Karpas-422 (cell line): ENCODE measurements at regions not wholly inside any gene's neighbourhood (a gene's known extent, or its start where the extent isn't known, plus 50 kb on each side); places are given as distances from the start of the nearest gene placed in this dataset.

ENCODE experiments used
- DNase-seq: peaks from one replicate; pipeline ENCODE4 v3.0.0-alpha.2; 2015
- H2AFZ ChIP-seq: fragments of 200-600 bp; sonication (generic); 2 replicates; pipeline ENCODE4 v1.6.1; 2014; ENCODE audit warnings: antibody characterized with exemption, low read length, mixed read lengths
- H3K27ac ChIP-seq: fragments of 200-600 bp; sonication (generic); 2 replicates; pipeline ENCODE4 v1.5.1; 2014; ENCODE audit warnings: mild to moderate bottlenecking, low read length, moderate library complexity
- H3K27me3 ChIP-seq: fragments of 200-600 bp; sonication (generic); 2 replicates; pipeline ENCODE4 v1.6.1; 2014; ENCODE audit warnings: low read length, mixed read lengths
- H3K36me3 ChIP-seq: fragments of 200-600 bp; sonication (generic); 2 replicates; pipeline ENCODE4 v1.6.1; 2014; ENCODE audit warnings: low read length, mixed read lengths; ENCODE audit not compliant: insufficient read depth
- H3K4me1 ChIP-seq: fragments of 200-600 bp; sonication (generic); 2 replicates; pipeline ENCODE4 v1.6.1; 2014; ENCODE audit warnings: mild to moderate bottlenecking, low read length, mixed read lengths
- H3K4me2 ChIP-seq: fragments of 200-600 bp; sonication (generic); 2 replicates; pipeline ENCODE4 v1.6.1; 2014; ENCODE audit warnings: low read length, low read depth, mild to moderate bottlenecking; ENCODE audit not compliant: poor library complexity, severe bottlenecking
- H3K4me3 ChIP-seq: fragments of 200-600 bp; sonication (generic); 2 replicates; pipeline ENCODE4 v1.5.1; 2014; ENCODE audit warnings: mild to moderate bottlenecking, antibody characterized with exemption, low read length, mixed read lengths
- H3K79me2 ChIP-seq: fragments of 200-600 bp; sonication (generic); 2 replicates; pipeline ENCODE4 v1.6.1; 2014; ENCODE audit warnings: mild to moderate bottlenecking, low read length, mixed read lengths
- H3K9ac ChIP-seq: fragments of 200-600 bp; sonication (generic); 2 replicates; pipeline ENCODE4 v1.6.0; 2014; ENCODE audit warnings: low read length
- H3K9me2 ChIP-seq: fragments of 200-600 bp; sonication (generic), shearing (Covaris generic); replicated peaks from 2 replicates; pipeline ENCODE4 v1.6.0; 2014; ENCODE audit warnings: mild to moderate bottlenecking, low read length, moderate library complexity; ENCODE audit not compliant: insufficient read depth
- H3K9me3 ChIP-seq: fragments of 300-700, 200-600 bp; sonication (generic); 2 replicates; pipeline ENCODE4 v1.6.1; 2014; ENCODE audit warnings: low read length, mixed read lengths
- H4K20me1 ChIP-seq: fragments of 200-600 bp; sonication (generic); 2 replicates; pipeline ENCODE4 v1.6.1; 2014; ENCODE audit warnings: mild to moderate bottlenecking, antibody characterized with exemption, low read length, low read depth; ENCODE audit not compliant: insufficient read depth

- Histone ChIP-seq H3K9ac (no peak overlapping the region), H2AFZ (no peak overlapping the region)
These were observed 53.1 kb upstream of the CD55 start for GRCh38 chr1:207268337-207268736.

GRCh38 chr1:207268753-207269511 lies 52.5 kb upstream of the CD55 start:
- Histone ChIP-seq H3K9me2 (no peaks in the 10 kb centered on the region), H3K4me3 (no peak overlapping the region), H3K27ac (no peak overlapping the region), H3K9ac (no peak overlapping the region), H3K9me3 (no peaks in the 10 kb centered on the region), H3K4me2 (no peak overlapping the region), H2AFZ (no peak overlapping the region), H4K20me1 (no peaks in the 10 kb centered on the region), H3K79me2 (no peaks in the 10 kb centered on the region), H3K4me1 (no peaks in the 10 kb centered on the region), H3K36me3 (no peaks in the 10 kb centered on the region), H3K27me3 (no peaks in the 10 kb centered on the region)
- no peak for DNase-seq

More at GRCh38 chr1:207268337-207268736, 53.1 kb upstream of the CD55 start:
- DNase-seq: no peak
- Histone ChIP-seq H3K27me3 (no peaks in the 10 kb centered on the region), H3K9me3 (no peaks in the 10 kb centered on the region), H3K4me2 (no peak overlapping the region), H4K20me1 (no peaks in the 10 kb centered on the region), H3K27ac (no peak overlapping the region), H3K36me3 (no peaks in the 10 kb centered on the region), H3K9me2 (no peaks in the 10 kb centered on the region), H3K79me2 (no peaks in the 10 kb centered on the region), H3K4me1 (no peaks in the 10 kb centered on the region), H3K4me3 (no peak overlapping the region)
